HCT116 (cell line): ENCODE measurements at regions not wholly inside any gene's neighbourhood (a gene's known extent, or its start where the extent isn't known, plus 50 kb on each side); places are given as distances from the start of the nearest gene placed in this dataset.

Source experiments
- POLR2A ChIP-seq: IDR thresholded peaks from 2 replicates; pipeline ENCODE4 v1.7.0; 2011; ENCODE audit warnings: borderline replicate concordance; ENCODE audit not compliant: insufficient read depth, insufficient read length; ENCODE audit errors: extremely low read depth
- TF ChIP-seq, protein P1 (sequence below), 3 experiments: fragments of 200-600 bp in 1 of 3; sonication (generic) in 1 of 3; IDR thresholded peaks in 2 of 3; conservative IDR thresholded peaks in 1 of 3; 2 replicates each; pipeline ENCODE4 v1.5.1; 2012 to 2017; ENCODE audit warnings: low read depth in 2 of 3, low read length in 2 of 3, antibody characterized with exemption in 1 of 3, borderline replicate concordance in 1 of 3, control low read depth in 1 of 3, mild to moderate bottlenecking in 1 of 3, mixed read lengths in 1 of 3, mixed run types in 1 of 3, moderate library complexity in 1 of 3; ENCODE audit not compliant: insufficient read depth in 1 of 3

DNA sequence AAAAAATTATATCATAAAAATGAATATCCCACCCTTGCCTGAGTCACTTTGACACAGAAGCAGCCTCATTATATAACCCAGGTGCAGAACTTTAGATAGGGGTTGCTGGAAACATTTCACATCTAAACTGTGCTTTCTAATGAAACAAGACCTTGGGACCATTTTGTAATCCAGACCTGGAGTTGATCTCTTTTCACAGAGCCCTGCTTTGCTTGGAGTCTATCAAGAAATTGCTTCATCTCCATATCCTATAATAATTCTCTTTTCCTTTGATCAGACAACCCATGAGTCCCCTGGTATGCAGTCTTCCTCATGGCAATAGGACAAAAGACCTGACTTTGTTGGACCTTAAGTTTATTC, 76.3 kb downstream of the HSD17B6 start:
- TF ChIP-seq, protein P1, sequence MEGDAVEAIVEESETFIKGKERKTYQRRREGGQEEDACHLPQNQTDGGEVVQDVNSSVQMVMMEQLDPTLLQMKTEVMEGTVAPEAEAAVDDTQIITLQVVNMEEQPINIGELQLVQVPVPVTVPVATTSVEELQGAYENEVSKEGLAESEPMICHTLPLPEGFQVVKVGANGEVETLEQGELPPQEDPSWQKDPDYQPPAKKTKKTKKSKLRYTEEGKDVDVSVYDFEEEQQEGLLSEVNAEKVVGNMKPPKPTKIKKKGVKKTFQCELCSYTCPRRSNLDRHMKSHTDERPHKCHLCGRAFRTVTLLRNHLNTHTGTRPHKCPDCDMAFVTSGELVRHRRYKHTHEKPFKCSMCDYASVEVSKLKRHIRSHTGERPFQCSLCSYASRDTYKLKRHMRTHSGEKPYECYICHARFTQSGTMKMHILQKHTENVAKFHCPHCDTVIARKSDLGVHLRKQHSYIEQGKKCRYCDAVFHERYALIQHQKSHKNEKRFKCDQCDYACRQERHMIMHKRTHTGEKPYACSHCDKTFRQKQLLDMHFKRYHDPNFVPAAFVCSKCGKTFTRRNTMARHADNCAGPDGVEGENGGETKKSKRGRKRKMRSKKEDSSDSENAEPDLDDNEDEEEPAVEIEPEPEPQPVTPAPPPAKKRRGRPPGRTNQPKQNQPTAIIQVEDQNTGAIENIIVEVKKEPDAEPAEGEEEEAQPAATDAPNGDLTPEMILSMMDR (IDR thresholded peaks at IDR 0.05 in 2 of 3, conservative IDR thresholded peaks at IDR 0.05 in 1 of 3; ENCODE audit: borderline replicate concordance in 1 of 3, insufficient read depth in 1 of 3, low read depth in 2 of 3, low read length in 2 of 3) = no peak
- TF ChIP-seq POLR2A = no peak
